GM12873 (cell line): ENCODE measurements at regions not wholly inside any gene's neighbourhood (a gene's known extent, or its start where the extent isn't known, plus 50 kb on each side); places are given as distances from the start of the nearest gene placed in this dataset.
A peak's percentile ranks its signal among the peaks of the same experiment; 100 is the strongest.

Experiments used
- TF ChIP-seq, protein P1 (sequence below): IDR thresholded peaks from 2 replicates; pipeline ENCODE4 v1.5.1; 2012; ENCODE audit warnings: low read depth, mild to moderate bottlenecking, moderate library complexity, low read length, control low read depth; ENCODE audit not compliant: insufficient read depth; ENCODE audit errors: missing control alignments

DNA sequence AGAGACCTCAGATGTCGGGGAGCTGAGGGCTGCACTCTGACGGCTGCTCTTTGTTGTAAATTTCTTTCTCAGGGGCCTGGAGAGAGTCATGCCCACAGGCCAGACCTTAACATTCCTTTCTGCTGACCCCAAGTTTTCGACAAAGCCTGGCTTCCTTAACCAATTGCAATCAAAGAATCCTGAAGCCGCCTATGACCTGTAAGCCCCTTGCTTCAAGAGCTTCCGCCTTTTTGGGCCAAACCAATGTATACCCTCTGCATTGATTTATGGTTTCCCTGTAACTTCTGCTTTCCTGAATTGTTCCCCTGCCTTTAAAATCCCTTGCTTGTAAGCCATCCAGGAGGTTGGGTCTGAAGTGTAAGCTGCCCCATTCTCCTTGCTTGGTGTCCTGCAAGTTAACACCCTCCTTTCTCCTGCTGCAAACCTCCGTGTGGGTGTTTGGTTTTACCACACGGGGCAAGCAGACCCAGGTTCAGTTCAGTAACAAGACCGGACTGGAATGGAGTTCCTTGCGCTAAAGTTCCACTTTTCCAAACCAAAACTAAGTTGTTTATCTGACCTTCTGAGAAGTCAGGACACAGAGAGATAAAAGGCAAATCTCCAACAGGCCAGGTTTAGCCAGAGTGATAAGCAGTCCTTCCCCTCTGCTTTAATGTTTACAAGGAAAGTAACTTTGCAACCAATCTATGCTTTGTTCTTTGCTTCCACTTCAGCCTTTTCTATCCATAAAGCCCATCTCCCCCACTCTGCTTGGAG is 141.6 kb downstream of the KCNJ12 start:
- TF ChIP-seq, protein P1, sequence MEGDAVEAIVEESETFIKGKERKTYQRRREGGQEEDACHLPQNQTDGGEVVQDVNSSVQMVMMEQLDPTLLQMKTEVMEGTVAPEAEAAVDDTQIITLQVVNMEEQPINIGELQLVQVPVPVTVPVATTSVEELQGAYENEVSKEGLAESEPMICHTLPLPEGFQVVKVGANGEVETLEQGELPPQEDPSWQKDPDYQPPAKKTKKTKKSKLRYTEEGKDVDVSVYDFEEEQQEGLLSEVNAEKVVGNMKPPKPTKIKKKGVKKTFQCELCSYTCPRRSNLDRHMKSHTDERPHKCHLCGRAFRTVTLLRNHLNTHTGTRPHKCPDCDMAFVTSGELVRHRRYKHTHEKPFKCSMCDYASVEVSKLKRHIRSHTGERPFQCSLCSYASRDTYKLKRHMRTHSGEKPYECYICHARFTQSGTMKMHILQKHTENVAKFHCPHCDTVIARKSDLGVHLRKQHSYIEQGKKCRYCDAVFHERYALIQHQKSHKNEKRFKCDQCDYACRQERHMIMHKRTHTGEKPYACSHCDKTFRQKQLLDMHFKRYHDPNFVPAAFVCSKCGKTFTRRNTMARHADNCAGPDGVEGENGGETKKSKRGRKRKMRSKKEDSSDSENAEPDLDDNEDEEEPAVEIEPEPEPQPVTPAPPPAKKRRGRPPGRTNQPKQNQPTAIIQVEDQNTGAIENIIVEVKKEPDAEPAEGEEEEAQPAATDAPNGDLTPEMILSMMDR: no peak

DNA sequence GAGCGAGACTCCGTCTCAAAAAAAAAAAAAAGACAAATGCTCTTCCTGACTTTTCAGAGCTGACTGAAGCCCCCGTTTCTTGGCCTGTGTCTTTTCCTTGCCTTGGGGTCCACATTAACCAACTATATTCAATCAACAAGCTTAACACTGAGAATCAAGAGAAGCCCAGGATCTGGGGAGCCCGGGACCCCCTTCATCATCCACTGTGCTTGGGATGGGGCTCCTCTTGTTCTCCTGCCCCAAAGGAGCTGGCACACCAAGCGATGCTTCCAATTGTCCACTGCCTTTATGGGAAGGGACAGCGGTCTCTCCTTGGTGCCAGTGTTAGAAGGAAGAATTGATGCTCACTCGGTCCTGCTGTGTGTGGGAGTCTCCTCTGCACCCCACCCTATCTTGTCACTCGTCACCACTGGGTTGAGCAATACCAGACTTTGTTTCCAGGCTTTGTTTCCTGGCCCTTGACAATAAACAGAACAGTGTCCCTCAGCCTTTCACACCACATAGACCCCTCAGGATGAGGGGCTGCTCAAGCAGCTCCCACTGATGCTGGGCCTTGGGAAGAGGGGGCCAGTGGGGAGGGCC is 146.7 kb downstream of the KCNJ12 start:
- TF ChIP-seq, protein P1: no peak

DNA sequence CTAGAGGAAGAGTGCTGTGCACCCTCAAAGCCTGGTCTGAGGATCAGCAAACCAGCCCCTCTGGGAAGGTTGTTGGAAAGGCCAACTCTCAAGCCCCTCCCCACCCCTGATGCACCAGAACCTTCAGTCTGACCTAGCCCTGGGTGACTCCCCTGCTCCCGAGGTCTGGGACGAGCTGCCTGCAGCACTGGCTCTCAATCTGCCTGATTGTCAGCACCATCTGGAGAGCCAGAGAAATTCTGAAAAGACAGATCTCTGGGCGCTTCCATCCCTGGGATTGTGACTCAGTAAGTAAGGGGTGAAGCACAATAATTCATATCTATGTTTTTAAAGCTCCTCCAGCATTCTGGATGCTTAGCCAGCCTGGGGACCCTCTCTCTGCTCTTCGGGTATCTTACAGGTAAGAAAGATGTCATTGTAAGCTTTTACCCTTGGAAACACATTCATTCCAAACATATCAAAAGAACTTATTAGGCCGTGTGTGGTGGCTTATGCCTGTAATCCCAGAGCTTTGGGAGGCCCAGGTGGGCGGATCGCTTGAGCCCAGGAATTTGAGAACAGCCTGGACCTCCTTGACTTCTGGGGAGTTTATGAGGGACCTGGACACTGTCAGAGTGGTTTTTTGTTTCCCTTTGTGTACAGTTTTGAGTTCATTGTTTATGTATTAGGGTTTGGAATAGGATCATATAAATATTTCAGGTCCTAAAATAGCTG is 147.5 kb downstream of the KCNJ12 start:
- TF ChIP-seq, protein P1: no peak

DNA sequence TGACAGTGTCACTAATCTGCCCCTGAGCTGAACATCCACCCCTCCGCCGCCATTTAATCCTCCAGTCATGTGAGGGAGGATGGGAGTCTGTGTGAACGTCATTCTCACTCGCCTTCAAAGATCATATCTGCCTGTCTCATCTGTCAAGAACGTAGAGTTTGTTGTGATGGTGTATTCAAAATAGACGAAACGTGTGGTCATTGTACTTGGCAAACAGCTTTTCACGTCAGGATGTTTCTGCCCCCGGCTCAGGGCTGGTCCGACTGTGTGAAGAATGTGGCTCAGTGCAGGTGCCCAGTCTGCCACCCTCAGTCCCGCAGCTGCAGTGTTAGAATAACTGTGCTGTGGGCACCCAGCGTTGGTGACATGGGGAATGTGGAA is 148.0 kb downstream of the KCNJ12 start:
- TF ChIP-seq, protein P1: no peak

DNA sequence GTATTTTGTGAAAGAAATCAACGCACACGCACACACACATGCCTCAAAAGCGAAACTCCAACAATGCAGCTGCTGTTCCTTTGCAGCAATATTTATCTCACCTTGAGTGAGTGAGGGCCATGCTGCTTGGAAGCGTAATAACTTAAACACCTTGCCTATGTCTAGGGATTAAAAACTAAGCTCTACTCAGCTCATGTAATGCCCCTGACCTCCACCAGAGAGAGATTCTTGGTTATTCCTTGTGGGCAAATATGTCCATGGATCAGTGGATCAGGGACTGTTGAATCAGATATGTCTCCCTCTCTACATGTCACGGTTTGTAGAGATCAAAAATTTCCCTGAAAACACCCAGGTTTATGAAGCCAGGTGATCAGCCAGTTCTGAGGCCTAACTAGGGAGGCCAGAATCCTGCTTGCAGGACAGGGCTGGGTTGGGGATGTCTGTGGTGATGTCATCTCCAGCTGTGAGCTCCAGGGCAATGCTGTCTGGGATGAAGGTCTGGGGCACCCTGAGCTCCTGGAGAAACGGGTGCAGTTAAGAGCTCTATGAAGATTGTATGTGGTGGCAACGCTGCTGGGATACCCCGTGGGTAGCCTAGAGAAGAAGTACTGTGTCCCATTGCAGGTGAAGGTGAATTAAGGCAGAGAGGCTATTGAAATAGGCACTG is 149.4 kb downstream of the KCNJ12 start:
- TF ChIP-seq, protein P1: peak; percentile 4

DNA sequence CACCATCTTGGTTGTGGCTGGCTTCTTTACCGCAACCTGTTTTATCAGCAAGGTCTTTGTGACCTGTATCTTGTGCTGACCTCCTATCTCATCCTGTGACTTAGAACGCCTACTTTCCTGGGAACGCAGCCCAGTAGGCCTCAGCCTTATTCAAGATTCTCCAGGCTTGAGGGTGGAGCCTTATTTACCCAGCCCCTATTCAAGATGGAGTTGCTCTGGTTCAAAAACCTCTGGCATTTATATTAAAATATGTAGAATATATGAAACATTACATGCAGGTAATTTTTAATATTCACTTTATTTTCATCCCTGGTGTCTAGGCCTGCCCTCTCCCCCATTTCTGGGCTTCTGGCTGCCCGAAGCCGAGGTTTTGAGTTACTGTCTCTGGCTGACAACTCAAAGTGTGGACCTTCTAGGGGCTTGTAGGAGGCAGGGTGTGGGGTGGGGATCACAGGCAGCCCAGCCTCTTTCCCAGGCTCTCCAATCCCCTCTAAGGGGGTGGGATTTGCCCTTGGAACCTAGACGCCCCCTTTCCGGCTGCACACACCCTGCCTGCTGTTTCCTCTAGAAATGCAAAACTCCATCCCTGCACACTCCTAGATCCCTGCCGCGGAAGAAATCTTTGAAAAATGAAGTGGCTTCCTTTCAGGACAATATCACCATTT is 152.0 kb downstream of the KCNJ12 start:
- TF ChIP-seq, protein P1: no peak
